ENCODE measurements at regions not wholly inside any gene's neighbourhood (a gene's known extent, or its start where the extent isn't known, plus 50 kb on each side); places are given as distances from the start of the nearest gene placed in this dataset.

DNA sequence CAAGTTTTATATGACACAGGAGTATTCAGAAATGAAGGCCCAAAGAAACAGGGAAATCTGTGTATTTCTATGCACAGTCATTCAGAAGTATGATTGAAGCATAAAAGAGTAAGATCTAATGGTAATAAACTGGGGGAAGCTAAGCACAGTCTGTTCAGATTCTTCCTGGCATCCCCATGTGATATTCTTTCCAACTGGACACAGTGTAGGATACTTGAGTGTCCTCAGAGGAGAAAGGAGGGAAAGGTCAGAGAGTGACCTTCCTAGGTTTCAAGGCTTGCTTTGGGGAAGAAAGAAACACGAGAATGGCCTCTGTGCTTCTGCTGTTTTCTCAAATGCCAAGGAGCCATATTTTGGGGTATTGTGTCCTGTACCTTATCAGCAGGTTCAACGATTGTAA lies 1798.4 kb upstream of the WWC1 start:
- no peak for DNase-seq

DNA sequence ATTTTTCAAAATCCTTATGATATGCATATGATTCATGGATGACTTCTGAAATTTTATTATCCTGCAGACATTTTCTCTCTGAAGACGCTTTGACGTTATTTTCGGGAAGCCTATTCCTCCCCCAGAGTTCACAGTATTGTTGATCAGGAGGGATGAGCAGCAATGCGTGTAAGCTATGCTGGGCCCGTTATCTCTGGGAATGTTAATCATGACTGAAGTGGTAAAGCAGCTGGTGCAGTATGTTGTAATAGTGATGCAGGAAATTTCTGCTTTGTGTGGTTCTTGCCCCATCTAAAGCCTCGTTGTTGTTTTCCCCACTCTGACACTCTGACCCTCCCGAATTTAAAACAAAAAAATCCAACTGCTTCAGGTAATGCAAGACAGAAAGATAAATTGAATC lies 1797.8 kb upstream of the WWC1 start:
- no peak for DNase-seq

DNA sequence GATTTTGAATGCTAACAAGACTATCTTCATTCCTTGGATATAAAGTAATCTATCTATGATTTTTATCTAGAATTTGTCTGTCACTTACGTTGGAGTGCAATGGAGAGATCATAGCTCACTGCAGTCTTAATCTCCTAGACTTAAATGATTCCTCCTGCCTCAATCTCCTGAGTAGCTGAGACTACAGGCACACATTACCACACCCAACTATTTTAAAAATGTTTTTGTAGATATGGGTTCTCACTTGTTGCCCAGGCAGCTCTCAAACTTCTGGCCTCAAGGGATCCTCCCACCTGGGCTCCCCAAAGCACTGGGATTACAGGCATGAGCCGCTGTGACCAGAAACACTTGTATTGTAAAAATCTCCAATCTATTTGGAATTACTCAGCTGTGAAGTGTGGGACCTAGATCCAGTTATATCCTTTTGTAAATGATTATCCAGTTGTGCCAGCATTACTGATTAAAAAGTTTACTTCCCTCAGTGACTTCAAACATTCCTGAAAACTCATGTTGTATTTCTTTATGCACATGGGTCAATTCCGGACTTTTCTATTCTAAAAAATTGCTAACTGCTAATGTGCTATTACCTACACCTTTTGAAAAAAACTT lies 1793.8 kb upstream of the WWC1 start:
- DNase-seq, result no peak

DNA sequence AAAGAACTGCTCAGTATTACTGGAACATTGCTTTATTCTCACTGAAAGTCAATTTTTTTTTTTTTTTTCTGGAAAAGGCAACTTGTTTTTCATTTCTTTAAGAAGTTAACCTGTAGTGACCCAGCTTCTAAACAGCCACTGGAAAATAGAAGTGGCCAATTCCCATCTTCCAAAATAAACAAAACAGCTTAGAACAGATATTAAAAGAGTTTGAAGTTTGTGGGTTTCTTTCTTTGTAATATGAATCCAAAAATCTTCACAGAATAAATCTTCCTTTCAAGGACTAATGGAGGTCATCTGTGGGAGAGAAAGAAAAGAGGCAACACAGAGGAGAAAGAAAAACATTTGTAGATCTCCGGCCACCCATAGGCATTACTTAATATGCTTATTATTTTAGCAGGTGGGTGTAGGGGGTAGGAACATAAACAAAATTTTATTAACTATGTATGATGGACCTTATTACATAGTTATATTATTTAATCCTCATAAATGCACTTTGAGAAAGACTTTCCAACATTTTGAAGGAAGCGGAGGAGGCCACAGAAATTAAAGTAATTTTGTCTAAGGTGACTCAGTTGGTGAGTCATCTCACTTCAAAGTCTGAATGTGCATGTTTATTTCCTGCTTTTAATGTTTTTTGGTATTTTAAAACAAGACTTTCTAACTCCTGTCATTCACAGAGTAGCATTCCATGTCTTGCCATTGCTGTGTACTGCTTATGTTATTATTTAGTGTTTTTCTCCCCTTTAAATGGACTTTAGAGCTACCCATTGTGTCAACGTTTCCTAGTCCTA lies 1791.8 kb upstream of the WWC1 start:
- no peak for DNase-seq

DNA sequence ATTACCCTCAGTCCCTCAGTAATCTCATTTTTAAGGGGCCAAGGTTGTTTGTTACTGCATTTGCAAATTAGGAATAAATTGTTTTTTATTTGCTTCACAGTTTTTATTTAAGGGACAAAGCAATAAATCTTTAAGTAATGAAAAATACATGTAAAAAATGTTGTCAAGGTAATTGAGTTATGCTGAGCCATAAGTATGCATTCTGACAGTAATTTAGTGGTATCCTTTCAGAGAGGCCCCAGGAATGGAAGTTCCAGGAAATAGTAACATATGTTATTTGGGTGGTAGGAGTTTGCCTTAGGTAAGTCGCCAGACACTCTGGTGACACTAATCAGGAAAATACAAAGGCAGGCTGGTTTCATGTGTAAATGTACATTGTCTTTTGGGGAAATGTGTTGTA lies 1787.9 kb upstream of the WWC1 start:
- DNase-seq, result no peak

DNA sequence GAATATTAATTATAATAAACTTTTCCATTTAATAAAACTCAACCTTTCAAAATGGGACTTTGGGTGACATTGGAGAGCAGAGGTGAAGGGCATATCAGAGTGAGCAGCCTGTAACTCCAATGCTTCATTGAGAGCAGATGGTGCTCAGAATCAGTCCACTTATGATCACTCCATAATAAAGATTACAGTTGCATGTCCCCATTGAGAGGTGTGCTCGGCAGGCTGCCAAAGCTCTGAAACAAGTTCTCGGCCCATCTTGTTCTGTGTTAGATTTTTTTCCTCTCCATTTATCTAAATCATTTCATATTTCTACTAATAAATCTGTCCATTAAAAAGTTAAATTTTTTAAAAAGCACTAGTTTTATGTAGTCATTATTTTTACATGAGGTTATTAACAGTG lies 1786.4 kb upstream of the WWC1 start:
- no peak for DNase-seq

DNA sequence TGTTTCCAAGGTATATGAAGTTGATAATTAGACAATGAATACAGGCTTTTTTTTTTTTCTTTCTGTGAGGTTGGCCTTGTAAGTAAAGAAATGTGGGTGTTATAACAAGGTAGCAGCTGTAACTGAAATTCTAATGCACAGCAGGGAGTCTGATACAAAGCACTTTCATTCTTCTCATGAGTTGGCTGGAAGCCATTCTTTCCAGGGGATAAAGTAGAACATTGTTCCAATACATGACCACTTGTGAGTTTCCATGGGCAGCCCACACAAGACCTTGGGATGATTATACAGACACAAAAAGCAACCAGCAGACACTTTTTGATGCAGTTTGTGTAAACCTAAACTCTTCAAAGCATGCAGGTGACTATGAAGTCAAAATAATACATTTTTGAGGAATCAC lies 1785.9 kb upstream of the WWC1 start:
- no peak for DNase-seq

DNA sequence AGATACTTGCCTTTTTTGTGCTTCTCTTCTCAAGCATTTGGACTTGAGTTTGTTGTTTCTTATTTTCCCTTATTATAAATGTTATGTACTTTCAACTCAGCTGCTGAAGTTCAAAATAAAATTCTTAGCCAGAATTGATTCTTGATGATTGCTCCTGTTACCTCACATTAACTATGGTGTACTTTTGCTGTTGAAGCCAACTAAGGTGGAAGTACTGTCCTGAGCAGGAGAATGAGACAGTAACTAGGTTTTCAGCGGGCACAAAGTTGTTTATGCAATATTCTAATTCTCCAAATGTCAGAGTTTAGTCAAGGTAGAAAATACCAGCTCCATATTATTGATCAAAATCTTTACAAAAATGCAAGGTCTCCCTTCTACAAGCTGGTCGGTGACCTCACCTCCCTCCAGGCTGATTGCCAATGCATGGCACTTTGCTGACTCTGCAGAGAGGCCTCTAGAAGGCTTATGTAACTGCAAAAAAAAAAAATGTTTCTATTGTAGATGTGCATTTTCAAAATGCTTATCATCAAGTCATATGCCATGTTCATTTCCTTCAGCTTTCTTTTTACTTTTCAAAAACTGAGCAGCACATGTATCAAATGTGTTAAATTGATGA lies 1783.5 kb upstream of the WWC1 start:
- no peak for DNase-seq

DNA sequence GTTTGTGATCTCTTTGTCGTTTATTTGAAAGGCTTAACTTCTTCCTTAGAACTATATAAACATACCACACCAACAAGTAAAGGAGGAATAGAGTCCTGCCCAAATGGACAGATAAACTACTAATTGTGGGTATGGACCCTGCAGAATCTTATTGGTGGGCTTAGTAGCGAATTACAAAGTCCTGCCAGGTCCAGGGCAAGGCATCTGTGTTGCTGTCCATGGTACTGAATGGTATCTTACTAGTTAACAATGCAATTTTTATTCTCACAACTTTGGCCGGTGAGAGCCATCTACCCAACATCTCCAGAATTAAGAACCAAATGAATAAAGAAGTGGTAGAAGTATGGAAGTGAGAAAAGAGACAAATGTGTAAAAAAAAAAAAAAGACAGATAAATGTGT lies 1782.4 kb upstream of the WWC1 start:
- DNase-seq, result peak; percentile 1

DNA sequence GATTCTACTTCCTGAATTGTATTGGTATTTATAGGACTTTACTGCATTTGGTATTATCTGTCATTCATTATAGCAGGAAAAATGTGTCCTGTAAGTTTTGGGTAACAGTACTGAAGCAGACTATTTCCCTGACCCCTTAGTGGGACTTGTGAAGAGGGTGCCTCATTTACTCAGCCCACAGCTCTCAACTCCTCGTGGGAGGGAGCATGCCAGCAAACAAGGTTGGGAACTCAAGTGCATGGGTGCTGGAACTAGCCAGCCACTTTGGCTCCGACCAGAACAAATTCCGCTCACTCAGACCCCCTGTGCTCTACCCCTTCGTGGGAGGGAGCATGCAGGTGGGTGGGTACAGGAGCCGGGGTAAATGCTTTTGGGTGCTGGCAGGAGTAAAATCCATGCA lies 1773.5 kb upstream of the WWC1 start:
- no peak for DNase-seq

DNA sequence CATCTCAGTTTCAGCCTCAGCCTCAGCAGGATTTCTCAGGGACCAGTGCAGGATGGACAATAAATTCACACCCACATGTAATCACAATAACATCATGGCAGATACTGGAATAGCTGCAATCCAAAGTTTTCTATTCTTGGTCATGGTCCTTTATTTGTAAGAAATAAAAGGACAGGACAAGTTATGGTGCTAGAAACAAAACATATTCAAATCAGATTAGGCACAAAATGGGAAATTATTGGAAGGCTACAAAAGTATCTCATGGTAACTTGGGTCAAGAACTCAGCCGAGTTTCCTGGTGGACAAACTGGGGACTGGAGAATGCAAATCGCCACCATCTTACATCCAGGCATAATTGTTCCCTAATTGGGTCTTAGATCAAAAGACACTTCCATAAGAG lies 1768.2 kb upstream of the WWC1 start:
- no peak for DNase-seq

DNA sequence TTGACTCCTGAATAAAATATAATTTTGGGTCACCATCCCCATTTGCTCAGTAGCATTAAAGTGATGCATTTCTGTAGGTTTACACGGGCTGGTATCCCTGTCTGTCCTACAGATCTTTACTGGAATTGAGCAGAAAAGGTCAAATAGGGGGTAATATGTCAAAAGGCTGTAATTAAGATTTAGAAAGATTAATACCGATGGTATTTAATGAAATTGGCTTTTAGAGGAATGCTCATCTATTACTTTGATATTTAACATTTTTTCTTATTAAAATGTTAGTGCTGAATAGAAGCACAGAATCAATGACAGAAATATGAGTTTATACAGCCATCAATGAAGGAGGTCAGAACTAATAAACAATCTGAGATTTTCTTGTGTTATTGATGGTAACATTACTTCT lies 1762.2 kb upstream of the WWC1 start:
- no peak for DNase-seq

DNA sequence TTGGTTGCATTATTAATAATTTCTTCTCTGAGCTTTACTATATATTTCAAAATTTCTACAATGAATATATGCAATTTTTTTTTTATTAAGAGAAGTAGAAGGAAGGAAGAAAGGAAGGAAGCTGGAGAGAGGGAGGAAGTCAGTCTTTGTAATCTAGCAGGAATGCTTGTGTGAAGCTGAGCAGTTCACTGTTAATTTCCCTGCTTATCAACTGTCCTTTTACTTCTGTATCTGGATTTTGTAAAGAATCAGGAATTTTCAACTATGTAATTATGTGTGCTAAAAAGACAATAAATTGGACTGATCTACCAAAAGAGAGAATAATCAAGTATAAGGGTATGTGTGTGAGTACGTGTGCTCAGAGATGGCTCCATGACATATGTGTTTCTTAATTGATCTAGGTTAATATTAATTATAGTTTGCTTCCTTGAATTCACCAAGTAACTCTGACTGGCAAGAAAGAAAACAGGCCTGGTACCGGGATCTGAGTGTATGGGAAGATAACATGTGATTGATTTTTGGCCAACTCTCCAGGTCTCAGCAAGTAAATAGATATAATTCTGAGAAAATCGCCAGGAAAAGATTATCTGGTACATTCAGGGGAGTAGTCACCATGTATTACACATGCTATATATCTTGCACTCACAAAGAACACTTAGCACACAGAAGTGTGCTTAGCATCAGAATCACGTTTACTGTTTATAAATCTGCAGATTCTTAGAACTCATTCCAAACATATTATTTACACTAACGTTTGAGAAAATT lies 1758.8 kb upstream of the WWC1 start:
- DNase-seq, result no peak

DNA sequence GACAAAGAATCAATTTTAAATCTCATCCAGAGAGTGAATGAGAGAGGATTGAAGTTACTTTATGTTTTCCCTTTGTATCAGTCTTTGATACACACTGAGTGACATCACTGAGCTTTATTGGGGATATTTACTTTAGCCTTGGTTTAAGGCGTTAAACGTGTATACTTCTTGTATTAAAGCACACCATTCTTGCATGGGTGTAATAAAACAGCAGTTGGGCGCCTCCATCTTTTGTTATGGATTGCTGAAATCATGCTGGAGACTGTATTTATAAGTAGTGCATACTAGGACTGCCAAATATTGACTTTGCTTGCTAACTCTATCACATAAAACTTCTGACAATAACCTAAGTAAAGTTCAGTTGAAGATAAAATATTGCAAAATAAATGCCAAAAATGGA lies 1755.8 kb upstream of the WWC1 start:
- no peak for DNase-seq

DNA sequence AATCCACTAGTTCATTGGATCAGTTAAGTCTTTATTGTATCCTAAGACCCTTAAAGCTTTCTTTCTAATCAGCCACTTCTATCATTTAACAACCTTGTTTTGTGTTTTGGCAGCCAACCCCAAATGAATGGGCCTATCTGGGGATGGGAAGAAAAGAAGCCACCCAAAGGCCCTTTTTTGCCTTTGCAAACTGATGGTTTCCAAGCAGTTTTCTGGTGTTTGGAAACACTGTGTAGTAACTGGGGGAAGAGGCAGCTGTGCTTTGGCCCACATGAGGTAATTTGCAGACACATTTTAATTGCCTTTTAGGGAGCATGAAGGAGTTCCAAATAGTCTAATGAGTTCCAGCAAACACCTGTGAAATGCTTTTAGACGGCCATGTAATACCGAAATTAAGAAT lies 1751.3 kb upstream of the WWC1 start:
- DNase-seq, result no peak

DNA sequence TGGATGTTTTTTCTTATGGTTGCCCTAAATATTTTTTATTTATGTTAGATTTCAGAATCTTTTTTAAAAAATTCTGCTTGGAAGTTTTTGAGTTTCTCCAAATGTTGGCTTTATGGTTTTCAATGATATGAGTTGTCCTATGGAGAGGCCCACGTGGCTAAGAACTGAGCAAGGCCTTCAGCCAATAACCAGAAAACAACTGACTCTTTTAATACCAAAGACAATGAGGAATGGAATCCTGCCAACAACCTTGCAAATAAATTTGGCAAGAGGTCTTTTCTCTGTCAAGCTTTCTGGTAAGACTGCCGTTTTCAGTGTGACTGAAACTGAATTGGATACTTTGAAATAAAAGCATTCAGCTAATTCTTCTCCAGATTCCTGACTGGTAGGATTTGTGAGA lies 1740.1 kb upstream of the WWC1 start:
- DNase-seq, result peak; percentile 4

DNA sequence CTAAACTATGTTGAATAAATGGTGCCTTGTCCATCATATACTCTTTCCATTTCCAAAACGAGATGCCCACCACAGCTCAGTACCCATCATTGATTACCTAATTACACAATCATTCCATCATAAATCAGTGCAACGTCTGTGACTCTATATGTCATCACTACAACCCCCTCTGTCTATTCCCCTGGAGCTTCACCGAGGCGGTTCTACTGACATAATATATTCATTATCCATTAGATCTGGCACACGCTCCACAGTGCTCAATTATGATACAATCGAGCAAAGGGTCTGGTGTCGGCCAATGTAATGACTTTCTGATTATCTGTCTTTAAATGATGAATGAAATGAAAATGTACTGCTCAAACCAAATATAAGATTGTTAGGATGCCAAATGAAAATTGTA lies 1737.7 kb upstream of the WWC1 start:
- DNase-seq, result no peak

DNA sequence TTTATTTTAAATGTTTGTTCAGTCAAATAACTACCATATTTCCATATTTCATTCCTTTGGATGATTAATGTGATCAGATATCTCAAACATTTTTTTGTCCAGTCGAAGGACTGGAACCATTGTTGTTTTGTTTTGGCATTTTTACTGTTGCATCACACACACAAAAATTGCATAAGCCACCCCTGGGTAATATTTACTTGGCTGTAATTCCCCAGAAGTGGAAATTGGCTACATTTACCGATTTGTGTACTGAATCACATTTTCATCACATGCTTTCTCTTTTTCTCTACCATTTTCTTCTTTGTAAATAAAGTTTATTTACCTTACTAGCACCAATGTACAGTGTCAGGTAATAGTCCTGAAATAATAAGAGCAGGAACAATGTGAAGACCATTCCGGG lies 1729.7 kb upstream of the WWC1 start:
- no peak for DNase-seq

DNA sequence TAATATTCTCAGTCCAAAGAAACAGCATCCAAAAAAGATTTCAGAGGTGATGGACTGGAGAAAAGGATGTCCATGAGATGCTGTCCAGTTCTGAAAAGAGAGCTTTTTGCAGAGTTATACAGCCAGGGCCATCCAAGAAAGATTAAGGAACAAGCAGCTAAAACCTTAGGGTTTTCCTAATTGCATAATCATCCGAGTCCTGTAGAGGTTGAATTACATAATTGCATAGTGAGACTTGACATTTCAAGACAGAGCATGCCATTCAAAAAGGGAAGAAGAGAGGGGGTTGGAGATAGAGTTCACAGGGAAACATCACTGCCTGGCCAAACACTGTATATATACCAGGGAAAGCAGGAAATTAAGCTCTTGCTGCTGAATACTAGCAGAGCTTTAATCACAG lies 1729.2 kb upstream of the WWC1 start:
- DNase-seq, result no peak

DNA sequence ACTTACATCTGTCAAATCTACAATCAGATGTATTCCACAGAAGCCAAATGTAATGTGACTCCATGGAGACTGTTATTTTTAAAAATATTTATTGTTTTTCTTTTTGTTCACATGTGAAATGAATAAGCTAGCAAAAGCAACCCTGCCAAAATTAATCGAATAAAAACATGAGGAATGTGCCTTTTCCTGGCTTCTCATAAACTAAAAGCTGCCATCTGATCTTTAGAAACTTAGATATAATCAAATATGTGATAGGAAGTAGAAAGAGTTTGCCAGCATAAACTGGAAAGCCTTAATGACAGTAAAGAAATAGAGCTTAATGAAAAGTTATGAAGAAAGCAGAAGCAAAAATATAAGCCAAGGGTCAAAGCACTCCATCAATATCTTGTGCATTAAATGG lies 1724.7 kb upstream of the WWC1 start:
- no peak for DNase-seq

DNA sequence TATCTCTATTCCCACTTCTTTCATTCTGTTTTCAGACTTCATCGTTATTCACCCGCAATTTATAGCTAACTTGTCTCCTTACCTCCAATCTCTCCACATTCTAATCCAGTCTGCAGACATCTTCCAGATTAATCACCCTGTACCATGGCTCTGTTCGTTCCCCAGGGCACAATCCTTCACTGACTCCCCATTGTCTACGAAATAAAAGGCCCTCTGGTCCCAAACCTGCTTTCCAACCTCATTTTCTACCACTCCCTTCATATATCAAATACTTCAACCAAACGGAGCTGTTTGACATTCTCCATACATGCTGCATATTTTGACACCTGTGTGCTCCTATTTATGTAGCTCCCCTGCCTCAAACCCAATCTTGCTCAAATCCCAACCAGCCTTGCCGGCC lies 1720.6 kb upstream of the WWC1 start:
- DNase-seq, result no peak

DNA sequence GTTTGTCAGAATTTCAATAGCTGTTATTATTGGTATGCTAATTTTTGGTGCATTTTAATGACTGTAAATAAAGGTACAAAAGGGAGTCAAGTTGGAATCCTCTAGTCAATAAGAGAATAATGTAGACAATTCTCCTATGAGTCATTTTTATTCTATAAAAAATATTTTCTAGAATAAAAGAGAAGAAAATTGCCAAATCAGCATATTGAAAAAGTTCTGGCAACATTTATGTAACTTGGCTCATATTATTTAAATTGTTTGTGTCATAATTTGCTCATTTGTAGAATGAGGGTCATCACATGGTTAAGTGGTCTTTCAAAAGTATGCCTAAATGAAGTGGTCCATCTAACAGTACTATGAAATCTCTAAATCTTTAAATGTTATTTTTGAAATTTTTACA lies 1719.8 kb upstream of the WWC1 start:
- DNase-seq, result no peak

DNA sequence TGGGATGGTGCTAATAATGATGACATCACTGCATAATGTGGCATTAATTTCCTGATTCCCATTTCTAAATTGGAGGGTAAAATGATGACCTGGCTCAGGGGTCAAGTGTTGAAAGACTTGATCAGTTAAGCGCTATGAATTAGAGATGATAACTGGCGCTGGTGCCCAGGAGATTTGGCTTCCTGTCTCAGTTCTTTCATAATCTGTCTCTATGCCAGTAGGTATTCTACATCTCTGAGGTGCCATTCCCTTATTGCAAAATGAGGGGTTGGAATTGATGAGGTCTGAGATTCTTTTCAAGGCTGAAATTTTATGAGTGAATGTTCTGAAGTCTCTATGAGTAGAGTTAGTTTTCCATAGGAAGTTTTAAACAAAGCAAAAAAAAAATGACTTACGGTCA lies 1715.1 kb upstream of the WWC1 start:
- no peak for DNase-seq

DNA sequence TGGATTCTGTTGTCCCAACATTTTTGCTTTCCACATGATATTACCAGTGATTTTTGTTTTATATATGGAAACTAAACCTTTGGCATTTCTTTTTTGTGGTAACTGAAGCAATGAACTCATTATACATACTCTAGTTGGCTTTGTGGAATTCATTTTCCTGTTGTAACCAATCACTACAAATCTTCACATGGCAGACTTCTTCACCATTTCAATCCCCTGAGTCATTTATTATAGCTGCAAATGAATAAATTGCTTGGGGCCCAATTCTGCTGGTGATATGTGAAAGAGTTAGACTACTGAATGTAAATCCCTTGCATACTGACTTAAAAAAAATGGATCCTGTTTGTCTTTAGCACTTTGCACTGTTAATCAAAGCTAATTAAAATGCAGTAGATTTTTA lies 1709.6 kb upstream of the WWC1 start:
- DNase-seq, result peak; percentile 92

Measured in fibroblast of skin of abdomen (primary cell).